DOHH2 (cell line): ENCODE measurements at regions not wholly inside any gene's neighbourhood (a gene's known extent, or its start where the extent isn't known, plus 50 kb on each side); places are given as distances from the start of the nearest gene placed in this dataset.

Experiments used
- H3F3A ChIP-seq: fragments of 200-600 bp; sonication (generic), shearing (Covaris generic); 2 replicates; pipeline ENCODE4 v1.6.0; 2016; ENCODE audit warnings: antibody characterized with exemption, mild to moderate bottlenecking; ENCODE audit not compliant: control insufficient read depth, insufficient read depth
- H3K27ac ChIP-seq: fragments of 200-600 bp; sonication (generic); 2 replicates; pipeline ENCODE4 v1.5.1; 2014; ENCODE audit warnings: low read depth, mild to moderate bottlenecking, low read length, moderate library complexity
- H3K27me3 ChIP-seq: fragments of 200-600 bp; sonication (generic); 2 replicates; pipeline ENCODE4 v1.6.1; 2014; ENCODE audit warnings: mild to moderate bottlenecking, low read length, mixed read lengths; ENCODE audit not compliant: control insufficient read depth
- H3K36me3 ChIP-seq: fragments of 200-600 bp; sonication (generic); 2 replicates; pipeline ENCODE4 v1.6.1; 2014; ENCODE audit warnings: mild to moderate bottlenecking, low read length, moderate library complexity, mixed read lengths; ENCODE audit not compliant: control insufficient read depth
- H3K4me1 ChIP-seq: fragments of 200-600 bp; sonication (generic); 2 replicates; pipeline ENCODE4 v1.6.1; 2014; ENCODE audit warnings: mild to moderate bottlenecking, low read length, mixed read lengths; ENCODE audit not compliant: control insufficient read depth
- H3K4me2 ChIP-seq: fragments of 200-600 bp; sonication (generic); 2 replicates; pipeline ENCODE4 v1.6.0; 2014; ENCODE audit warnings: mild to moderate bottlenecking, low read length, moderate library complexity
- H3K4me3 ChIP-seq: fragments of 200-600 bp; sonication (generic); 2 replicates; pipeline ENCODE4 v1.5.1; 2014; ENCODE audit warnings: mild to moderate bottlenecking, low read length, mixed read lengths
- H3K79me2 ChIP-seq: fragments of 200-600 bp; sonication (generic); 2 replicates; pipeline ENCODE4 v1.6.1; 2014; ENCODE audit warnings: mild to moderate bottlenecking, low read length, mixed read lengths; ENCODE audit not compliant: control insufficient read depth
- H3K9me2 ChIP-seq: fragments of 200-600 bp; sonication (generic); replicated peaks from 2 replicates; pipeline ENCODE4 v1.6.1; 2014; ENCODE audit warnings: mild to moderate bottlenecking, low read length, mixed read lengths; ENCODE audit not compliant: control insufficient read depth
- H3K9me3 ChIP-seq: fragments of 200-600 bp; sonication (generic); 2 replicates; pipeline ENCODE4 v1.6.1; 2014; ENCODE audit warnings: antibody characterized with exemption, low read length, mixed read lengths; ENCODE audit not compliant: control insufficient read depth, insufficient read depth
- H4K20me1 ChIP-seq: fragments of 200-600 bp; sonication (generic); 2 replicates; pipeline ENCODE4 v1.6.0; 2014; ENCODE audit warnings: low read depth, mild to moderate bottlenecking, antibody characterized with exemption, low read length, moderate library complexity; ENCODE audit not compliant: control insufficient read depth, insufficient read depth
- EZH2phosphoT487 ChIP-seq: fragments of 200-600 bp; sonication (generic); IDR thresholded peaks from 2 replicates; pipeline ENCODE4 v1.6.1; 2017; ENCODE audit warnings: borderline replicate concordance, mild to moderate bottlenecking, antibody characterized with exemption, low read length, moderate library complexity, mixed read lengths
- TF ChIP-seq, protein P1 (sequence below): fragments of 200-600 bp; sonication (generic); IDR thresholded peaks from one replicate; pipeline ENCODE4 v1.5.1; 2014; ENCODE audit warnings: antibody characterized with exemption, mild to moderate bottlenecking, low read depth, low read length; ENCODE audit not compliant: poor library complexity, severe bottlenecking

DNA sequence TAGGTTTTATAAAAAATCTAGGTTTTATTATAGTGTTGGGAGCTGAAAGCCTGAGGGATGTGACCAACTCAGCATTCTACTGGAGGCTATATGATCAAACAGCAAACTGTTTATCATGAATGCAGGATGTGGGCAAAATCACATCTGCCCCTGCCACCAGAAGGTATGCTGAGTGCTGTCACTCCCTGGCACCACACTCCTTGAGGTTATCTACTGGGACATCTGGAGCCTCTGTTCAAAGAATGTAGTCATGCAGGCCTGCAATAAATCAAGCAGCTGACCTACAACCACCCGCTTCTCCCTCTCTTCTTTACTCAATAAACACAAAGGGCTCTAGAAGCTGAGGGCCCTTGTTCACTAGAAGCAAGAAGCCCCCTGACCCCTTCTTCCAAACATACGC is 328.4 kb upstream of the DDX18 start:
- H3K9me3 ChIP-seq: no peaks in the 10 kb centered on the region
- no peaks in the 10 kb centered on the region for H3K9me2 ChIP-seq
- no peaks in the 10 kb centered on the region for H3K36me3 ChIP-seq
- no peaks in the 10 kb centered on the region for H3K4me1 ChIP-seq
- H3K27me3 ChIP-seq: no peaks in the 10 kb centered on the region
- no peaks in the 10 kb centered on the region for H4K20me1 ChIP-seq
- H3K4me3 ChIP-seq: no peak overlapping the region
- no peak overlapping the region for H3K27ac ChIP-seq
- H3K79me2 ChIP-seq: no peaks in the 10 kb centered on the region
- TF ChIP-seq, protein P1, sequence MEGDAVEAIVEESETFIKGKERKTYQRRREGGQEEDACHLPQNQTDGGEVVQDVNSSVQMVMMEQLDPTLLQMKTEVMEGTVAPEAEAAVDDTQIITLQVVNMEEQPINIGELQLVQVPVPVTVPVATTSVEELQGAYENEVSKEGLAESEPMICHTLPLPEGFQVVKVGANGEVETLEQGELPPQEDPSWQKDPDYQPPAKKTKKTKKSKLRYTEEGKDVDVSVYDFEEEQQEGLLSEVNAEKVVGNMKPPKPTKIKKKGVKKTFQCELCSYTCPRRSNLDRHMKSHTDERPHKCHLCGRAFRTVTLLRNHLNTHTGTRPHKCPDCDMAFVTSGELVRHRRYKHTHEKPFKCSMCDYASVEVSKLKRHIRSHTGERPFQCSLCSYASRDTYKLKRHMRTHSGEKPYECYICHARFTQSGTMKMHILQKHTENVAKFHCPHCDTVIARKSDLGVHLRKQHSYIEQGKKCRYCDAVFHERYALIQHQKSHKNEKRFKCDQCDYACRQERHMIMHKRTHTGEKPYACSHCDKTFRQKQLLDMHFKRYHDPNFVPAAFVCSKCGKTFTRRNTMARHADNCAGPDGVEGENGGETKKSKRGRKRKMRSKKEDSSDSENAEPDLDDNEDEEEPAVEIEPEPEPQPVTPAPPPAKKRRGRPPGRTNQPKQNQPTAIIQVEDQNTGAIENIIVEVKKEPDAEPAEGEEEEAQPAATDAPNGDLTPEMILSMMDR: no peak
- TF ChIP-seq EZH2phosphoT487: no peak
- H3K4me2 ChIP-seq: no peak overlapping the region
- no peaks in the 10 kb centered on the region for H3F3A ChIP-seq

DNA sequence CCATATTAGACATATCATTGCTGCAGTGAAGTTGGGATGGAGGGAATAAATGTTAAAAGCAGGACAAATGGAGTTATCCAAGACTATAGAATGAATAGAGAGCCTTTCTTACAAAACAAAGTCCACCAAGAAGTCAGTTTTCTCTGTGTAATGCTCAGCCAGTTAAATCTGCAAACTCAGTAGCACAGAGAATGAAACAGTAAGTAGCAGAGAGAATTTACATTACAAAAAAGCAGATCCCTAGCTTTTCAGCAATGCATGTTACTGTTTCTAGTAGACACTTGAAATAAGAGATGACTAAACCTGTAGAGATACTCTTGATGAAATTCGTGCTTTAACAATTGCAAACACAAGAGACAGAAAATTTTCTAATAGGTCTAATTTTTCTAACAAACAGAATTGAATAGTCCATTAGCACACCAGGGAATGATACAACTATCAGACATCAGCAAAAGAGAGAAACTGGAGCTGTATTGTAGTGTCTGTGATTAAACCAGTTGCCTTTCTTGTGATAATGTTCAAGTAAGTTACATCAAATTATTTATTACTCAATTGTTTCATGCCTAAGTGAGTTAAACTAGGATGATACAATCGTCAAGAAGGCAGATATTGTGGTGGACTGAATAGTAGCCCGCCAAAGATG is 322.2 kb upstream of the DDX18 start:
- Histone ChIP-seq H3K9me3 (no peaks in the 10 kb centered on the region), H3K4me1 (no peaks in the 10 kb centered on the region), H3K4me2 (no peak overlapping the region), H3K36me3 (no peaks in the 10 kb centered on the region), H4K20me1 (no peaks in the 10 kb centered on the region), H3F3A (no peaks in the 10 kb centered on the region), H3K27ac (no peak overlapping the region), H3K9me2 (no peaks in the 10 kb centered on the region), H3K4me3 (no peak overlapping the region), H3K27me3 (no peaks in the 10 kb centered on the region), H3K79me2 (no peaks in the 10 kb centered on the region)
- TF ChIP-seq EZH2phosphoT487: no peak
- TF ChIP-seq, protein P1: no peak

DNA sequence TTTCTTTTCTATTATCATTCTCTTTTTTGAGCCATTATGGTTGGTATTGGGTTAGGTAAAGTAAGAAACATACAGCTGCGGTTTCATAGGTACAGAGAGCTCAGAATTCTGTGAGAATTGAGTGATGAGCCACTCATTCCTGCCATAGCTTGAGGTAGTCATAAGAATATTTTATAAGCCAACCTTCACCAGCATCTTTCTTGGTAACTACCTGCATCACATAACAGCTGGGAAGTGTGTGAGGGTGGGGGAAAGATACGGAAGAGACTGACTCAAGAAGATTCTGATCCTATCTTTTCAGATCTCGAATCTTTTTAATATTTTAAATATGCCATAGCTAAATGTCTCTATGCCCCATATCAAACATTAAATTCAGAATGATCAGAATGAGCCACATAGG is 313.8 kb upstream of the DDX18 start:
- Histone ChIP-seq H3K4me2 (no peak overlapping the region), H3K4me1 (no peaks in the 10 kb centered on the region), H4K20me1 (no peaks in the 10 kb centered on the region), H3K4me3 (no peak overlapping the region), H3K36me3 (no peaks in the 10 kb centered on the region), H3K27ac (no peak overlapping the region), H3K27me3 (no peaks in the 10 kb centered on the region), H3F3A (no peaks in the 10 kb centered on the region), H3K9me3 (no peaks in the 10 kb centered on the region), H3K9me2 (no peaks in the 10 kb centered on the region), H3K79me2 (no peaks in the 10 kb centered on the region)
- TF ChIP-seq, protein P1: no peak
- TF ChIP-seq EZH2phosphoT487: no peak
